HL-60 (cell line): ENCODE measurements at regions not wholly inside any gene's neighbourhood (a gene's known extent, or its start where the extent isn't known, plus 50 kb on each side); places are given as distances from the start of the nearest gene placed in this dataset.

Source experiments
- DNase-seq, 2 experiments: peaks; one replicate each; pipeline ENCODE4 v3.0.0-alpha.2; 2010 to 2020; ENCODE audit warnings: low read depth in 1 of 2, low spot score in 1 of 2
- H3K27ac ChIP-seq: fragments of 250-450 bp; sonication (Bioruptor Pico); replicated peaks from 2 replicates; pipeline ENCODE4 v1.5.1; 2020; ENCODE audit warnings: mild to moderate bottlenecking, moderate library complexity
- H3K27me3 ChIP-seq: fragments of 250-450 bp; sonication (Bioruptor Pico); 2 replicates; pipeline ENCODE4 v1.5.1; 2021; ENCODE audit warnings: mild to moderate bottlenecking, moderate library complexity; ENCODE audit not compliant: insufficient read depth, poor library complexity, severe bottlenecking
- H3K4me3 ChIP-seq: replicated peaks from 2 replicates; pipeline ENCODE4 v1.5.1; 2011; ENCODE audit warnings: mild to moderate bottlenecking, control low read depth, low read length; ENCODE audit not compliant: insufficient read depth
- GABPA ChIP-seq: IDR thresholded peaks from 2 replicates; pipeline ENCODE4 v1.6.1; 2012; ENCODE audit warnings: low read depth
- POLR2AphosphoS5 ChIP-seq: IDR thresholded peaks from 2 replicates; pipeline ENCODE4 v1.6.1; 2012; ENCODE audit warnings: low read depth
- SPI1 ChIP-seq: IDR thresholded peaks from 2 replicates; pipeline ENCODE4 v1.6.1; 2012; ENCODE audit warnings: low read depth, mild to moderate bottlenecking, borderline replicate concordance
- TF ChIP-seq, protein P1 (sequence below): IDR thresholded peaks from 2 replicates; pipeline ENCODE4 v1.6.1; 2012; ENCODE audit warnings: low read depth; ENCODE audit not compliant: insufficient replicate concordance
- TF ChIP-seq, protein P2 (sequence below): IDR thresholded peaks from one replicate; pipeline ENCODE4 v1.5.1; 2011; ENCODE audit warnings: low read length, control low read depth, inconsistent platforms; ENCODE audit not compliant: insufficient read depth

DNA sequence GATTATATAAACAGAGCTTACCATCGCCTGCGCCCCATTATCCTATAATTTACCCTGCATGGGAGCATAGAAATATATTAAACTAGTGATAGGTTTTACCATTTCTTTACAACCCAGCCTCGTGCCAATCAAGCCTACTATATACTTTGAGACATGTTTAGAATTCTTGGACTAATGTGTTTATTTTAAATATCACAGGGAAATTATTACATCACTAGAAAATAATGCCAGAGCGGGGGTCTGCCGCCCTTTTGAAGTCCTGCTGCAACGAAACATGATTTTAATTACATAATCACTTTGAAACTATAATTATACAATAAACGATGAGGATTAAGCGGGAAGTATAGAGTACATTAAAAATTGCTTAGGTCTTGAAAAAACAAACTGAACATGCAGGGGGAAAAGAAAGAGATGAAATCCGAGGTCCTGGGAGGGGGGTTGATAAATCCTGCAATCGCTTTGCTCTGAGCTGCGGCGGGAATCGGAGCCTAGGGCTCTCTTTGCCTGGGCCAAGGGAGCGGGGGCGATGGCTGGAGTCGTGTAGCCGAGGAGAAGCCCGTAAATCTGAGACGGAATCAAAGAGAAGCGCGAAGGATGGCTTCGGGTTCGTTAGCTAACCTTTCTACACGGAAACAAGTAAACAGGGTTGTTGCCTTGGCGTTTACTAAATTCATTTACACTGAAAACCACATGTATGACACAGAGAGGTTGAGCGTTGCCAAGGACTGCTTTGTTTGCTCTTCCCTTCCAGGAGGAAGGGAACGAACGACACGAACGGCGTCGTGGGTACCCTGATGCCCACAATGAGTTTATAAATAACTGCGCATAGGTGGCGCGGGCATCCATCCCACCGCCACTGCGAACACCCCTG is 127.6 kb downstream of the TMEM174 start:
- TF ChIP-seq SPI1: no peak
- TF ChIP-seq GABPA: no peak
- TF ChIP-seq, protein P1, sequence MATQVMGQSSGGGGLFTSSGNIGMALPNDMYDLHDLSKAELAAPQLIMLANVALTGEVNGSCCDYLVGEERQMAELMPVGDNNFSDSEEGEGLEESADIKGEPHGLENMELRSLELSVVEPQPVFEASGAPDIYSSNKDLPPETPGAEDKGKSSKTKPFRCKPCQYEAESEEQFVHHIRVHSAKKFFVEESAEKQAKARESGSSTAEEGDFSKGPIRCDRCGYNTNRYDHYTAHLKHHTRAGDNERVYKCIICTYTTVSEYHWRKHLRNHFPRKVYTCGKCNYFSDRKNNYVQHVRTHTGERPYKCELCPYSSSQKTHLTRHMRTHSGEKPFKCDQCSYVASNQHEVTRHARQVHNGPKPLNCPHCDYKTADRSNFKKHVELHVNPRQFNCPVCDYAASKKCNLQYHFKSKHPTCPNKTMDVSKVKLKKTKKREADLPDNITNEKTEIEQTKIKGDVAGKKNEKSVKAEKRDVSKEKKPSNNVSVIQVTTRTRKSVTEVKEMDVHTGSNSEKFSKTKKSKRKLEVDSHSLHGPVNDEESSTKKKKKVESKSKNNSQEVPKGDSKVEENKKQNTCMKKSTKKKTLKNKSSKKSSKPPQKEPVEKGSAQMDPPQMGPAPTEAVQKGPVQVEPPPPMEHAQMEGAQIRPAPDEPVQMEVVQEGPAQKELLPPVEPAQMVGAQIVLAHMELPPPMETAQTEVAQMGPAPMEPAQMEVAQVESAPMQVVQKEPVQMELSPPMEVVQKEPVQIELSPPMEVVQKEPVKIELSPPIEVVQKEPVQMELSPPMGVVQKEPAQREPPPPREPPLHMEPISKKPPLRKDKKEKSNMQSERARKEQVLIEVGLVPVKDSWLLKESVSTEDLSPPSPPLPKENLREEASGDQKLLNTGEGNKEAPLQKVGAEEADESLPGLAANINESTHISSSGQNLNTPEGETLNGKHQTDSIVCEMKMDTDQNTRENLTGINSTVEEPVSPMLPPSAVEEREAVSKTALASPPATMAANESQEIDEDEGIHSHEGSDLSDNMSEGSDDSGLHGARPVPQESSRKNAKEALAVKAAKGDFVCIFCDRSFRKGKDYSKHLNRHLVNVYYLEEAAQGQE: no peak
- TF ChIP-seq POLR2AphosphoS5: no peak
- TF ChIP-seq, protein P2, sequence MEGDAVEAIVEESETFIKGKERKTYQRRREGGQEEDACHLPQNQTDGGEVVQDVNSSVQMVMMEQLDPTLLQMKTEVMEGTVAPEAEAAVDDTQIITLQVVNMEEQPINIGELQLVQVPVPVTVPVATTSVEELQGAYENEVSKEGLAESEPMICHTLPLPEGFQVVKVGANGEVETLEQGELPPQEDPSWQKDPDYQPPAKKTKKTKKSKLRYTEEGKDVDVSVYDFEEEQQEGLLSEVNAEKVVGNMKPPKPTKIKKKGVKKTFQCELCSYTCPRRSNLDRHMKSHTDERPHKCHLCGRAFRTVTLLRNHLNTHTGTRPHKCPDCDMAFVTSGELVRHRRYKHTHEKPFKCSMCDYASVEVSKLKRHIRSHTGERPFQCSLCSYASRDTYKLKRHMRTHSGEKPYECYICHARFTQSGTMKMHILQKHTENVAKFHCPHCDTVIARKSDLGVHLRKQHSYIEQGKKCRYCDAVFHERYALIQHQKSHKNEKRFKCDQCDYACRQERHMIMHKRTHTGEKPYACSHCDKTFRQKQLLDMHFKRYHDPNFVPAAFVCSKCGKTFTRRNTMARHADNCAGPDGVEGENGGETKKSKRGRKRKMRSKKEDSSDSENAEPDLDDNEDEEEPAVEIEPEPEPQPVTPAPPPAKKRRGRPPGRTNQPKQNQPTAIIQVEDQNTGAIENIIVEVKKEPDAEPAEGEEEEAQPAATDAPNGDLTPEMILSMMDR: no peak
- H3K27me3 ChIP-seq: peaks cover 5% of the 10 kb centered on the region
- H3K4me3 ChIP-seq: no peak overlapping the region
- H3K27ac ChIP-seq: no peak overlapping the region
- no peak for DNase-seq

DNA sequence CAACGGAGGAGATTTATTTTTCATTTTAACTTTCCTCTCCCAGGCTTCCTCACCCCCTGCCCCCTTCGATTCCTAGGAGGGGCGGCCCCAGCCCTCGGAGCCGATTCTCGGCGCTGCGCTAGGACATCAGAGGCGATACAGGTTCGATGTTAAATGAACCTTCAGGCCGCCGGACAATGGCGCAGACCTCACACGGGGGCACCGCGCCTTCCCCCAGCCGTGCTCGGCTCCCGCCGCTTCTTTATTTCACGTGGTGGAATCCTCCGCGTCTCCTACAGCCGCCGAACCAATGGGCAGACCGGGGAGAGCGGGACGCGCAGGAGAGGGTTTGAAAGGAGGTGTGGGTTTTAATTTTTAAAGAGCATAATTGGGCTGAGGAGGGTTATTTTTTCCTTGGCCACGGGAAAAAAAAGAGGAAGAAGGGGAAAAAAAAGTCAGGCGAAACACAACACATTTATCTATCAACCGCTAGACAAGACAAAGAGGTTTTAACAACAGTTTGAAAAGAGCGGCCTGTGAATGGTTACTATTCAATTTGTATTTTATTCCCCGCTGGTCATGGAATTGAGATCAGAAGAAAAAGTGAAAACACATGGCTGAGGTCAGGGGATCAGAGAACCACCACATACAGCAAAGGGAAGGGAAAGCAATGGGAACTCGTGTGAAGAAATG is 126.8 kb downstream of the TMEM174 start:
- no peak for DNase-seq
- TF ChIP-seq POLR2AphosphoS5 (no peak), GABPA (no peak), SPI1 (no peak)
- TF ChIP-seq, protein P2: no peak
- TF ChIP-seq, protein P1: no peak
- H3K27me3 ChIP-seq: peaks cover 5% of the 10 kb centered on the region
- no peak overlapping the region for H3K27ac ChIP-seq
- no peak overlapping the region for H3K4me3 ChIP-seq

DNA sequence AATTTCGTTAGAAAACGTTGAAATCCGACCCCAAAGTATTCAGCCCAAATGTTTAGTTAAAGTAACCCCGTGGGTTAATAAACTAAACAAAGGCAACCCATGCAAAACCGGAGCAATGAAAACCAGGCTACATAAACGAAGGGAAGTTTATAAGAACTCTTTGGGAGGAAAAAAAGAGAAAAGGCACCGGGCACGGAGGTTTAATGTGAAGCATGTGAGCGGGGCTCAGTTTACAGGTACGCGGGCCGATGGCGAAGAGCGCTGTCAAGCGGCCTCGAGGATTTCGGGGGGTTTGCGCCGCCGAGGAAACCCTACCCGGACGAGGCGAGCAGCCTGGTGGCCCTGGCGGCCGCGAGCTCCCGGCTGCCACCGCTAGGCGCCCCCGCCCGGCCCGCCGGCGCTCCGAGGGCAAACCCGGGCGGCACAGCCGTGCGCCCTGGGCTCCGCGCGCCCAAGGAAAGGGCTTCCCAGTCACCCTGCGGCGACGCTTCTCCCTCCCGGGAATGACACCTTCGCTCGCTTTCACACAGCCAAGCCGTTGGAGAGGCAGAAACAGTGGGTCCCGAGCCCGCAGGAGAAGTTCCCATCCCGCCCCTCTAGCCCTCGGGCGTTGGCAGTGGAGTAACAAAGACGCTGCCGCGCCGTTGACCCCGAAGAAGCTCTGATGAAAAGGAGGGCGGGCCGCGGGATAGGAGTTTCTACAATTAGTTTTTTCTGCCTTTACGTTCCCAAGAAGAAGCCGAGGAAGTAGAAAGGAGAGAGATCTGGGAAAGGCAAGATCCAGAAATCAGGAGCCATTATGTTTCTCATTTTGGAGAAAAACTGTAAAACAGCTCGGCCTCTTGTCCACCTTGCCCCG is 126.0 kb downstream of the TMEM174 start:
- Histone ChIP-seq H3K4me3 (no peak overlapping the region), H3K27me3 (peaks cover 5% of the 10 kb centered on the region), H3K27ac (no peak overlapping the region)
- no peak for DNase-seq
- TF ChIP-seq GABPA (no peak), POLR2AphosphoS5 (no peak), SPI1 (no peak)
- TF ChIP-seq, protein P1: no peak
- TF ChIP-seq, protein P2: no peak
